ENCODE measurements at regions not wholly inside any gene's neighbourhood (a gene's known extent, or its start where the extent isn't known, plus 50 kb on each side); places are given as distances from the start of the nearest gene placed in this dataset.

DNA sequence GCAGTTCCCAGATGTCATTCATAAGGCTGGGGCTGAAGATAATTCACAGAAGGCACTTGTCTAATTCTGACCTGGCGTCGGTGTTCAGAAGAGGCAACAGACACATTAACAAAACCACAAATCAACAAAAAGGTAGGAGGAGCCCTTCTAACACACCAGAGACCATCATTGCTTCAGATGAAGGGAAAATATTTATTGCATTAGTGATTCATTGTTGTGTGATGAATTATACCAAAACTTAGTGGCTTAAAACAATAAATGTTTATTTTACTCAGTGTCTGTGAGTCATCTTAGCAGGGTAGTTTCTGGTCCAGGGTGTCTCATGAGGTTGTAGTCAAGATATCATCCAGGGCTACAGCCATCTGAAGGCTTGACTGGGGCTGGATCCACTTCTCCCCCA is 91.3 kb upstream of the KIF2A start:
- Histone ChIP-seq H4K5ac (ENCODE audit: insufficient read length, low read depth, low read length) (no peak overlapping the region), H3K23me2 (ENCODE audit: low read depth, low read length) (no peaks in the 10 kb centered on the region), H3K27me3 (replicated peaks in 1 of 4; ENCODE audit: control insufficient read depth in 3 of 4, extremely low read depth in 1 of 4, insufficient read depth in 3 of 4, low read length in 3 of 4) (no peaks in the 10 kb centered on the region), H2BK120ac (replicated peaks; ENCODE audit: low read depth, low read length) (no peak overlapping the region), H2AK5ac (ENCODE audit: low read depth, low read length) (no peak overlapping the region), H3K27ac (ENCODE audit: low read depth, low read length) (no peak overlapping the region), H3K79me1 (ENCODE audit: low read depth, low read length) (no peaks in the 10 kb centered on the region), H3K9ac (replicated peaks in 1 of 4; ENCODE audit: extremely low read depth in 1 of 4, low read depth in 3 of 4, low read length in 3 of 4) (no peak overlapping the region), H3K4me2 (ENCODE audit: insufficient read depth in 1 of 2, low read depth in 2 of 2, low read length in 2 of 2) (no peak overlapping the region), H3K4me3 (ENCODE audit: extremely low read depth in 1 of 4, insufficient read depth in 2 of 4, low read depth in 3 of 4, low read length in 4 of 4) (no peak overlapping the region), H3K79me2 (ENCODE audit: control insufficient read depth in 1 of 2, insufficient read depth in 2 of 2, low read length in 2 of 2) (no peaks in the 10 kb centered on the region), H3K9me3 (ENCODE audit: insufficient read depth in 2 of 2, low read depth in 1 of 2, low read length in 1 of 2) (no peaks in the 10 kb centered on the region), H2BK20ac (ENCODE audit: low read length) (no peak overlapping the region), H2AFZ (ENCODE audit: low read length) (no peak overlapping the region), H3K4ac (replicated peaks; ENCODE audit: insufficient read length, low read depth, low read length) (no peak overlapping the region), H3K36me3 (ENCODE audit: control insufficient read depth in 2 of 4, insufficient read depth in 4 of 4, low read length in 3 of 4) (no peaks in the 10 kb centered on the region), H3K23ac (ENCODE audit: insufficient read length) (no peak overlapping the region), H2BK12ac (ENCODE audit: low read depth, low read length) (no peak overlapping the region), H3K18ac (ENCODE audit: extremely low read depth, low read length) (no peak overlapping the region), H4K8ac (ENCODE audit: extremely low read depth, insufficient read depth, low read length) (no peak overlapping the region), H4K91ac (replicated peaks; ENCODE audit: insufficient read length, low read length) (no peak overlapping the region), H3K14ac (ENCODE audit: insufficient read length) (no peak overlapping the region), H2BK15ac (ENCODE audit: low read length) (no peak overlapping the region), H3K56ac (replicated peaks; ENCODE audit: insufficient read length, low read depth, low read length) (no peak overlapping the region), H4K20me1 (replicated peaks in 1 of 2; ENCODE audit: control insufficient read depth in 1 of 2, insufficient read depth in 2 of 2, low read length in 2 of 2) (no peaks in the 10 kb centered on the region), H2BK5ac (ENCODE audit: low read depth, low read length) (no peak overlapping the region), H3K4me1 (replicated peaks in 1 of 4; ENCODE audit: control insufficient read depth in 3 of 4, insufficient read depth in 4 of 4, low read length in 3 of 4) (peaks cover 0 to 2% (median 0%) of the 10 kb centered on the region in 4 experiments; a peak in 1 of 7 replicates)
- ChIA-PET CTCF (ENCODE audit: partially characterized antibody) (no interaction called here), POLR2A (ENCODE audit: partially characterized antibody) (no interaction called here)
- WGBS, 2 experiments (ENCODE audit: extremely low coverage in 1 of 2, insufficient coverage in 1 of 2, insufficient read length in 1 of 2, insufficient replicate concordance in 2 of 2, low coverage in 1 of 2, low lambda C conversion rate in 2 of 2, missing lambda C conversion rate in 1 of 2), result 100% methylated on average over 2 of the region's 2 CpGs; no CpG with 5 or more reads in 1 of the 2 experiments
- no peak for DNase-seq (ENCODE audit: low read depth in 1 of 2, low spot score in 2 of 2)
- FAIRE-seq, result no peak
- no peak for TF ChIP-seq SP2 (IDR thresholded peaks at IDR 0.05; ENCODE audit: low read length)
- TF ChIP-seq EP300 (IDR thresholded peaks at IDR 0.05; ENCODE audit: borderline replicate concordance in 1 of 2, low read depth in 2 of 2, low read length in 2 of 2), result no peak
- no peak for TF ChIP-seq SIX5 (IDR thresholded peaks at IDR 0.05; ENCODE audit: low read depth, low read length)
- TF ChIP-seq PHF8 (conservative IDR thresholded peaks at IDR 0.05; ENCODE audit: low read depth, low read length), result no peak
- TF ChIP-seq MAFK (IDR thresholded peaks at IDR 0.05; ENCODE audit: low read depth, low read length), result no peak
- no peak for TF ChIP-seq CREB1 (IDR thresholded peaks at IDR 0.05)
- TF ChIP-seq, protein P1, sequence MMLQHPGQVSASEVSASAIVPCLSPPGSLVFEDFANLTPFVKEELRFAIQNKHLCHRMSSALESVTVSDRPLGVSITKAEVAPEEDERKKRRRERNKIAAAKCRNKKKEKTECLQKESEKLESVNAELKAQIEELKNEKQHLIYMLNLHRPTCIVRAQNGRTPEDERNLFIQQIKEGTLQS (IDR thresholded peaks at IDR 0.05; ENCODE audit: insufficient read depth, low read depth, low read length), result no peak
- TF ChIP-seq FOSL1 (IDR thresholded peaks at IDR 0.05; ENCODE audit: insufficient read depth, low read depth, low read length), result no peak
- TF ChIP-seq RFX5 (IDR thresholded peaks at IDR 0.05; ENCODE audit: borderline replicate concordance, low read depth, low read length), result no peak
- TF ChIP-seq, protein P2, sequence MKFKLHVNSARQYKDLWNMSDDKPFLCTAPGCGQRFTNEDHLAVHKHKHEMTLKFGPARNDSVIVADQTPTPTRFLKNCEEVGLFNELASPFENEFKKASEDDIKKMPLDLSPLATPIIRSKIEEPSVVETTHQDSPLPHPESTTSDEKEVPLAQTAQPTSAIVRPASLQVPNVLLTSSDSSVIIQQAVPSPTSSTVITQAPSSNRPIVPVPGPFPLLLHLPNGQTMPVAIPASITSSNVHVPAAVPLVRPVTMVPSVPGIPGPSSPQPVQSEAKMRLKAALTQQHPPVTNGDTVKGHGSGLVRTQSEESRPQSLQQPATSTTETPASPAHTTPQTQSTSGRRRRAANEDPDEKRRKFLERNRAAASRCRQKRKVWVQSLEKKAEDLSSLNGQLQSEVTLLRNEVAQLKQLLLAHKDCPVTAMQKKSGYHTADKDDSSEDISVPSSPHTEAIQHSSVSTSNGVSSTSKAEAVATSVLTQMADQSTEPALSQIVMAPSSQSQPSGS (IDR thresholded peaks at IDR 0.05; ENCODE audit: low read length), result no peak
- TF ChIP-seq BCL11A (IDR thresholded peaks at IDR 0.05; ENCODE audit: low read depth in 2 of 2, low read length in 2 of 2), result no peak
- no peak for TF ChIP-seq HDAC2 (IDR thresholded peaks at IDR 0.05; ENCODE audit: borderline replicate concordance in 1 of 2, low read depth in 2 of 2, low read length in 2 of 2)
- no peak for TF ChIP-seq ZNF274 (IDR thresholded peaks at IDR 0.05; ENCODE audit: borderline replicate concordance, extremely low read depth, low read length)
